CD4-positive, alpha-beta T cell treated with Interleukin-15 for 1 hour (primary cell): ENCODE measurements at regions not wholly inside any gene's neighbourhood (a gene's known extent, or its start where the extent isn't known, plus 50 kb on each side); places are given as distances from the start of the nearest gene placed in this dataset.

Source experiments
- DNase-seq: peaks from one replicate; pipeline ENCODE4 v3.0.0-alpha.2; 2020

DNA sequence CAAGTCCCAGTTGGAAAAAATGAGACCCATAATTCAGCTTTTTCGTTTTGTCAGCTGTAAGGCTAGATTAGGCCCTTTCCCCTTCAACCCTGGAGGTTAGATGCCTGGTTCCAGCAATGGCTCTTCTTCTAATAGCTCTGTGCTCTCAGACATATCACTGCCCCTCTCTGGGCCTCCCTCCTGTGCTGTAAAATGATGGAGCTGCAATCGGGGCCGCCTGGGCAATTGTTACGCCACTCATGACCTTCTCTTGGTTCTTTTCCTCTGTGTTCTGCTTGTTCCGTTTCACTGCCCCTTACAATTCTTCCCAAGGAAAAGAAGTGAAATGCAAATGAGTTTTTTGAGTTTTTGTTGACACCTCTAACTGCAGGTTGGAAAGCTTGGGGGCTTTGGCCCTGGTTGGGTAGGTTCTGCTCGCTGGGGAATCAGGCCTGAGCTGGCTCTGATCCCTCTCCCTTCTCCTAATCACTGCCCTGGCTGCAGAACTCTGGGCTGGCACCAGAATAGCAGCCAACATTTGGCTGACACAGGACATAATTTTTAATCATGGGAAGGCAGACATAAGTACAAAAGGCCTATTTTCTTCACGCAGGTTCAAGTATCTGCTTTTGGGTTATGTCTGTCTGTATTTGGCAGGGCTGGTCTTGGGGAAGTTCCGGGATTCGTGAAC, 110.9 kb downstream of the FOXD1 start:
- no peak for DNase-seq

DNA sequence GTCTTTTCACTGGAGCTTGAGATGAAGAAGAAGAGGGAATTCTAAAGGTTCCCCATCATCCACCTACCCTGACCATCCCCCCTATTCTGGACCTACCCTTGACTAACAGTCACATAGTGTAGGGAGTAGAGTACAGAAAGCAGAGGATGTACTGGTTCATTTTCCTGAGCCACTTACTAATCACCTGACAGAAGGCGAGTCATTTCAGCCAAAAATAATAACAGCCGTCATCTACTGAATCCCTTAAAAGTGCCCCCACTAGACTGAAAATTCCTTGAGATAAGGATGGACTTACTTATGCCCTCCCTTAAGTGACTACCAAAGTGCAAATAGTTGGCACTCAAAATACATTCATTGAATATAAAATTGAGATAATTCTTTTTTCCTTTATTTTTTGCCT, 112.2 kb downstream of the FOXD1 start:
- DNase-seq, result no peak

DNA sequence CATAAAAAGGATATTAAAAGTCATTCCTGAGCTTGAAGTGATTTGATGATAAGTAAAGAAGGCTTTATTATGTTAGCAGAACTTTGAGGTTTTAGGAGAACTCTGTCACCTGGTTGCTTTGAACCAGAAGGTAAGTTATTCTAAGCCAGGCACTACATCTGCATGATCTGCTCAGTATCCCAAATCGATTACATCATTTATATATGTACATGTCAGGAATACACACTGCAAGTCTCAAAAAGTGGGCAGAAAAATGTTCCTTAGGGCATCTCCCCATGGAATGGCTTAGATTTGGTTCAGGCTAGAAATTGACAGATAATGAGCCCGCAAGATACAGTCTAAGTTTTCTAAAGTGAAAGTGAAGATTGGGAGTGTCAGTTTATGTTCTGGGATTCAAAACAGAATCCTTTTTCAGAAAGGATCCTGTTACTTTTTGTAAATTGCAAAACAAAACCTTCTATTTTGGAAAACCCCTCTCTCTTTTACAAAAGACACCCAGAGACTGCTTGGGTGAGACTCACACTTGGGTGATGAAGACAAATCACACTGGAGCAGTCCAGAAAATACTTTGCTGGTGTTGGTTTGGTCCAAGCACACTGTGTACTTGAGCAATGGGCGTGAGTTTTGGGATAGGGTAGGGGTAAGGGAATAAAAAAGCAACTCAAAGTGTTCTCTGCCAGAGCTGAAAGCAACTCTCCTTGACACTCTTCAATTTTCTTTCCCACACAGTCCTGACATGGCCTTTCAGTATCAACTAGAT, 114.5 kb downstream of the FOXD1 start:
- no peak for DNase-seq

DNA sequence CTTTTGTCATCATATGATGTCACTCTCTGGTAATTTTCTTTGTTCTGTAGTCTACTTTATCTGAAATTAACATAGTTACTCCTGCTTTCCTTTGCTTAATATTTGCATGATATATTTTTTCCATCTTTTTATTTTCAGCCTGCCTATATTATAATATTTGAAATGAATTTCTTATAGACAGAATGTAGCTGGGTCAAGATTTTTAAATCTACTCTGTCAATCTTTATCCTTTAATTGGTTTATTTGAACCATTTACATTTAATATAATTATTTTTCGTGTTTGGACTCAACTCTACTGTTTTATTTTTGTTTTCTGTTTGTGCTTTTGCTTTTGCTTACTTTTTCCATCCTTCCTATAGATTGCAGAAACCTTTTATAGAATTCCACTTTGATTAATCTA, 118.0 kb downstream of the FOXD1 start:
- DNase-seq, result no peak

DNA sequence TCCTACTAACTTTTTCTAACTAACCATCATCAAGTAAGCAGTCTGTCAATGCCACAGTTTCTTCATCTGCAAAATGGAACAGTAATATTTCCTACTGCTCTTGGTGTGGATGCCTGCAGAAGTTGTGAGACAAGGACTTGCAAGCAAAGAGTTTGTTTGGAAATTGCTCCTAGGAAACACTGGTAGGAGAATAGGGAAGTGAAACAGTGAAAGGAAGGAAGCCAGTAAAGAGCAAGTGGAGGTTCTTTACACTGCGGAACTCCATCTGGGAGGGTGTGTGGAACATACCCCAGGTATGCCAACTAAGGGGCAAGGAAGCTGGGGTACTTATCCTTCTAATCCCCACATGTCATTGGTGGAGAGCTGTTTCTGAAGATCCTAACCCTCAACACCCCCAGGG, 119.9 kb downstream of the FOXD1 start:
- DNase-seq, result no peak

DNA sequence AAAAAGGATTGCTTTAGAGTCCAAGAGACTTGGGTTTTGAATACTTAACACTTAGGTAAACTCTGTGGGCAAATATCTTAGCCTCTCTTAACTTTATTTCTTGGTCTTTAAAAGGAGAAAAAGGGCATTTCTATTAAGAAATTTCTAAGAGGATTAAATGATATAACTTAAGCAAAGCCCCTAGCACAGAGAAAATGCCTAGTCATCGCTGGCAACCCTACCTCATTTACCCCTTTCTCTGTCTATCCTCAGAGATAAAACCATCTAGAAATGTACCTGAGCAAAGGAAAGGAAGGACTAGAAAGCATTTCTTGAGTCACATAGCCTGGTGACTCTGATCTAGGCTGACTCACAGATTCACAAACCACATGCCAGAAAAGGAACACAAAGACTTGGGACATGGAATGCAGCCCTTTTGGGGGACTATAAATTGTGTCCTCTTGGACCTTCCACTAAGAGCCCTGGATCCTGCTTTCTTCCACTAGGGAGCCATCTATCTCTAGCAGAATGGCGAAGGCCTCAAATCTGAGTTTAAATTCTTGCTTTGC, 120.6 kb downstream of the FOXD1 start:
- no peak for DNase-seq

DNA sequence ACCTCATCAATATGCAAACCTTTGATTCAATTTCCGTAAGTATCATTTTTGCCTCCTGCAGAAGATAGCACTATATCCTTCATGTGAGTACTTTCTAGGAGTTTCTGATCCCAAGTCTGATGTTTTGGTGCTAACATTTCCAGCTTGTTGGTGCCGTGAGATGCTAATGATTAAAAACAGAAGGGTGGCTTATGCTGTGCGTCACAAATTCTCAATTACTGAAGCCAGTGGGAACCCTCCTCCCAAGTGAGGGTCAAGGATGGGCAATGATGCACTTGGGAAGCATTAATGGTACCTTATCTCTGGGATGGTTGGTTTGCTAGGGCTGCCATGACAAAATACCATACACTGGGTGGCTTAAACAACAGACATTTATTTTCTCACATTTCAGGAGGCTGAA, 123.0 kb downstream of the FOXD1 start:
- no peak for DNase-seq

DNA sequence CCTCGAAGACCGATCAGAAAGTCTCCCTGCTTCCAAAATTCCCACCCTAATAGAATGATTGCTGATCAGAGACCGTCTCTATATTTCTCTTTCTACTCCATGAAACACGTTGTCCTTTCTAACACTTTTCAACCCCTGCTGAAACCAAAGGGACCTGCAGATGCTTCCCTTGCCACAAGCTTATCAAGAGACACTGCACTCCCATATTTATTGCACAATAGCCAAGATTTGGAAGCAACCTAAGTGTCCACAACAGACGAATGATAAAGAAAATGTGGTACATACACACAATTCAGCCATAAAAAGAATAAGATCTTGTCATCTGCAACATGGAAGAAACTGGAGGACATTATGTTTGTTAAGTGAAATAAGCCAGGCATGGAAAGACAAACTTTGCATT, 125.1 kb downstream of the FOXD1 start:
- no peak for DNase-seq

DNA sequence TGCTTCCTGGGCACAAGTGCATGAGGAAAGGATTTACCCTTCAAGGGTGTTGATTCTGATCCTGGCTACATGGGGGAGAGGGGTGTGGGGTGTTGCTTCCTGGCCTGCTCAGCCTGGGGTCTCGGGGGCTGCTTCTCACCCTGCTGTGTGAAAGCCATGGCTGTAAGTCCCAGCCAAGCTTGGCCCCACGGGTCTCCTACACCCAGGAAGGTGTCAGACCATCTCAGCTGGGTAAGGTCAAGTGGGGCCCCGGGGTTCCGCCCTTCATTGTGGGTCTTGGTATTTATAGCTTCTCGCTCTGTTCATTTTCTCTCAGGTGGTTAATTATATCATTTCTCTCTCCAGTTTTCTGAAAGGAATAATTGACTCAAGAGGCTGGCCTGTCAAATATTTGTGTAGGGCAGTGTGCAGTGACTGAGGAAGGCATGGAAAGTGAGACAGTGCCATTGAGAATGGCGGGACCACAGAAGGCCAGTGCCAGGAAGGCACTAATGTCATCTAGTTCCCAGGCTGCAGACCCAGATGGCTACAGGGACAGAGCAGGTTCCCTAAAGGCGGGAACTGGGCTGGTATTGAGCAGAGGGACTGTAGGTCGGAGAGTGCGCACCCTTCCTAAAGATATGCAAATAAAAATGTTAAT, 126.0 kb downstream of the FOXD1 start:
- DNase-seq, result no peak

DNA sequence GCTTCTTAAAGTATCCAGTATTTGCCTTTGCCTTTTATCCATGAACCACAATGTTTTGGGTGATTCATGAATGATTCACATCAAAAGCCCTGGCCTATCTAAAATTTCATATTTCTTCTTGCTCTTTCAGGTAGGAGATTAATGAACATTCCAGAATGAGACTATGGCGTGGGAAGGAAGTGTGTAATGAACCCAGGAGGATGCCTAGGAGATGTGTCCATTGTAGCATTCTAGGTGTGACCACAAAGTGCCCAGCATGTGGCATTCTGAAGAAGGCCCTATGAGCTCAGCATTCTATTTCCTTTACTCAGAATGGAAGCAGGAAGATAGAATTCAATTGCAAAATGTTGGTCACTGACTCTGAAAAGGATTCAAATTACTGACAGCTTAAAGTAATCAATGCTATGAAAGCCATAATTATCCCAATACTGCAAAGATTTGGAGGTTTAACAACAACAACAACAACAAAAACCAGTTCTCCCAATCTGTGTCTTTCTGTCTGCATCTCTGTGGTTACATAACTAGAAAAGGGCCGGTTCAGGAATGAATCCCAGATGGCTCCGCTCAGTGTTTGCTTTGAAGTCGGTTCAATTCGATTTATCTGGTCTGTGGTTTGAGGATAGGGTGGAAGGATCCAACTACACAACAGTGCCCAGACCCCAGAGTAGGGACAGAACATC, 126.7 kb downstream of the FOXD1 start:
- DNase-seq, result no peak

DNA sequence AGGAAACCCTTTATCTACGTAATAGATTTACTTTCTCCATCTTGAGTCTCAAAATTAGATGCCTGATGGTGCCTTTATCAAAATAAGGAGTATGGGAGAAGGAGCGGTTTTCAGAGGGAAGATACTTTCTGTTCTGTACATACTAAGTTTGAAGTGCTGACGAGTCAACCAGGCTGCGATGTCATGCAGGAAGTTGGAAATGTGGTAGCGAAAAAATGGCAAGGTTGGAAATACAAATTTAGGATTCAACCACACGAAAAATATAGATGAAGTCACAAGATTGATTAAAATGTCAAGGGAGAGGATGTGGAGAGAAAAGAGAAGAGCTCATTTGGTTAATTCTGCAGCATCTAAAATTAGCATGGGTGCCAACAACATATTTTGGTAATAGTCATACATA, 129.5 kb downstream of the FOXD1 start:
- no peak for DNase-seq

DNA sequence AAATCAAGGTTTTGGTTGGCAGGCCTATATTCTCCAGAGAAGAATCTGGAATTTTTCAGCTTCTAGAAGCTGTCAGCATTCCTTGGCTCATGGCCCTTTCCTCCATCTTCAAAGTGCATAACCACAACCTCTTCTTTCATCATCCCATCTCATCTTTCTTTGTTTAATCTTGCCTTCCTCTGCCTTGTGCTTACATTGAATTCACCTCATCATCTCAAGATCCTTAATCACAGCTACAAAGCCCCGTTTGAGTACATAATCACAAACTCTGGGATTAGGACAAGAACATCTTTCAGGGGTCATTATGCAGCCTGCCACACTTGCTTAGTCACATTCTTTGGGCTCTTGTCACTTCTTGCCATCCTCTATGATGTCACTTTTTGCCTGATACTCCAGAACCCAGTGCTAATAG, 130.3 kb downstream of the FOXD1 start:
- DNase-seq, result no peak

DNA sequence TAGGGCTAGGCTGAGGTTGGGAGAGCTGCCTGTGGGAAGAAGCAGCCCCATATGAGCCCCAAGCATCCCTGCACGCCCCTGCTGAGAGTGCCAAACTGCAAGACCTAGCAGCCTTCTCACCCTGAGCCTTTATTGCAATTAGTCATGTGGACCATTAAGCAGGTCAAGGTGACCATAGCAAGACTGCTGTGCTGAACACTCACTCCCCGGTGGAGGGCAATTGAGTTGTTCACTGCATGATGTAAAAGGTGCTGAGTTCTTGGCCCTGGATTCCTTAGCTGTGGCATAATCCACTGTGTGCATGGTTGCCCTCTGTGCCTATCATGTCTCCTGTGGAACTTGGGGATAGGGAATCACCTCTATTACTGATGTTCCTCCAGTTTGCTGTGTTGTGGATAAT, 131.1 kb downstream of the FOXD1 start:
- DNase-seq, result no peak

DNA sequence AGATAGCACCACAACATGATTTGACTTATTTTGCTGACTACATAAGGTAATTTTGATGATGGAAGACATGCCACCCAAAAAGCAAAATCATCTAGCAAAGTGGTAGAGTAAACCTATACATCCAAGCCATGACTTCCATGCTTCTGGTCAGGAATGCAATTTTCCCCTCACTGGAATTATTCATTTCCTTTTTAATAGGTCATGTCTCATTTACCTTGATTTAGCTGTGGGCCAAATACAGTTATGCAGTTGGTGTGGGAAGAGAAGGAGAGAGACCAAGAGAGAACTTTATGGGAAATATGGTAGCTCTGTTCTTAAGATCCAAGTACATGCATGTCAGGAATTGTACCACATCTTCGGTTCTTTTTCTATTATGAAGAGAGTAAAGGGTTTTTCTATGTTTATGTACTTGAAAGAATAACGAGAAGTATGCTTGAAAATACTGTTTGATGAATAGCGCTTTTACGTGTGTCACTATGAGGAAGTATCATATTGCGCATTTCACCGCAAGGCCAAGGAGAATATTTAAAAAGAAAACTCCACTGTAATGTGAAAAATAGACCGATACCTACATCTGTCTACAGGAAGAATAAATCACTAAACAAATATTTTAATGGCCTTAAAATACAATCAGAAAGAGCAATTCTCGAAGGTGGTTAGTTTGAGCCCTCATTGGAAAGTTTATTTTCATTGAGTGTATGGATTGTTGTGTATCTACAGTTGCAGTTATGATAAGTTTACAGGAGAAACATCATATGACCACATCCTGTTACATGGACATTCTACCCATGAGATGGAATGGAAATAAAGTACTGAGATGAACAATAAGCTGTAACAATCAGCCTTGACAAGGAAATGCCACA, 134.0 kb downstream of the FOXD1 start:
- no peak for DNase-seq

DNA sequence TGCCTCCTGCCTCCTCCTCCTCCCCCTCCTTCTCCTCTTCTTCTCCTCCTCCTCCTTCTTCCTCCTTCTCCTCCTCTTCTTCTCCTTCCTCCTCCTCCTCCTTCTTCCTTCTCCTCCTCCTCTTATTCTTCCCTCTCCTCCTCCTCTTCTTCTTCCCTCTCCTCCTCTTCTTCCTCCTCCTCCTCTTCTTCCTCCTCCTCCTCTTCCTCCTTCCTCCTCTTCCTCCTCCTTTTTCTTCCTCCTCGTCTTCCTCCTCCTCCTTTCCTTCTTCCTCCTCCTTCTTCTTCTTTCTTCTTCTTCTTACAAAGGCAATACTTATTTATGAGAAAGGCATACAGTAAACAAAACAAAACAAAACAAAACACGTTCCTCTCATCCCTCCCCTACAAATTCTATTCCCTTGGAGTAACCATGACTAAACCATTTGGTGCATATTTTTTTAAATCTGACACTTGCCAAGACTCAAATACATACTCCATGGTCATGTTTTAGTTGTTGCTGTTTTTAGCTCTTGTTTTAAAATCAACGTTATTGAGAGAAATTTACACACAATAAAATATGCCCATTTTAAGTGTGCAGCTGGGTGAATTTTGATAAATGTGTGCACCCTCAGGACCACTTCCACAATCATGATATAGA, 135.6 kb downstream of the FOXD1 start:
- no peak for DNase-seq

DNA sequence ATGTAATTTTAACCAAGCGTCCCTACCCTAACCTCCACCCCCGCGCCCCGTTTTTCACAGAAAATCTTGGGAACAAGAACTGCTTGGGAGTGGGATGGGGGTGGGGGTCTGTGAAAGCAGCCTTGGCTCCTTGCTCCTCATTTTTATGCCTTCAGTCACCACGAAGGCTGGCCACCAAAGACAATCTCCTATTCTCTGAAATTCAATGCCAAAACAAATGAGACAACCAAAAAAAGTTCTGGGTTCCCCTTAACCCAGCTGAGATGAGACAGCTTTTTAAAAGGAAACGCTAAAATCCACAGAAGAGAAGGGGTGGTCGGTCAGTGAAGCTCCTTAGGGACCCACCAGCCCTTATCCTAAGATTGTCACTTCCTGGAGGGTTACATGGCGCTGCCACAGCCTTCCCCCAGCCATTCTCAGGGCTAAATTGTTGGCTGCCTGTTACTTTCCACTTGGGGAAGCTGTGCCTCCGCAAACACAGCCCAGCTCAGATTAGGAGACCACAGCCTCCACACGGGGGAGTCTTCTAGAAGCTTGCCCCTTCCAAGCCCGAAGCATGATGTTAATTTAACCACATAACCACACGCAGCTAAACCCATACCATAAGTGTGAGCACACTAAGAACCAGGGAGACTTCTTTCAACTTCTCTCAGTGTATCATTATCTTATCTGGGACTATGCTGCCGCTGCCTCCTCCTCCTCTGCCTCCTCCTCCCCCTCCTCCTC, 136.3 kb downstream of the FOXD1 start:
- no peak for DNase-seq

DNA sequence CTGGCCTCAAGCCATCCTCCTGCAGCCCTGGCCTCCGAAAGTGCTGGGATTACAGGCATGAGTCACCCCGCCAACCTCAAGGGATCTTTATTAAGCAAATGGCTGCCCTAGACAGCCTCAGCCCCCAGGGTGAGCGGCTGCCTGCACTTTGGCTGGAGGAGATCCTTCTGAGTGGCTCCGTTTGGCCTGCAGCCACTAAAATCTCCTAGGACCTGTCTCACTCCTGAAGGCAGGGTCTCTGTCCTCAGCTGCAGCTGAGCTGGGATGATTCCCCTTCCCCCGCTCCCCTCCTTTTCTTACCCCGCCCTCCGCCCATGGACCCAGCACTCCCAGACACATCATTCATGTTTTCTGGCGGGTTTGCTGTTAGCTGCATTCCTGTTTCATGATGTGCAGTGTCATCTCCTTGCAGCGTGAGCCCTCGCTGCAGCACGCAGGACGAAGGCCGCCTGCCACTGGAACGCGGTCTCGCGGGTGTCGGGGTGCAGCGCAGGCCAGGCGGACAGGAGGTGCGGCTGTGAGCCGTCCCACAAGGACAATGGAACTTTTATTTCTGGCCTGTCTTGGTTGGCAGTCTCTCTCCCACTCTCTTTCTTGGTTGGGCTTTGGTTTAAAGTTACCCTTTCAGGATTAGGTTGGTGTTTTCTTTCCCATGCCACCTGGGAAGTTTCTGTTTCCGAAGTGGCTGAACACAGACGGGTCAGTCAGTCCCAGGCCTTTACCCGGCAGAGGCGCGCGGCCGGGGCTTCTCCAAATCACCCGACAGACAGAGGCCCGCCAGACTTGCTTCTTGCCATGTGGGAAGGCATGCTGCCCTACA, 137.1 kb downstream of the FOXD1 start:
- no peak for DNase-seq

DNA sequence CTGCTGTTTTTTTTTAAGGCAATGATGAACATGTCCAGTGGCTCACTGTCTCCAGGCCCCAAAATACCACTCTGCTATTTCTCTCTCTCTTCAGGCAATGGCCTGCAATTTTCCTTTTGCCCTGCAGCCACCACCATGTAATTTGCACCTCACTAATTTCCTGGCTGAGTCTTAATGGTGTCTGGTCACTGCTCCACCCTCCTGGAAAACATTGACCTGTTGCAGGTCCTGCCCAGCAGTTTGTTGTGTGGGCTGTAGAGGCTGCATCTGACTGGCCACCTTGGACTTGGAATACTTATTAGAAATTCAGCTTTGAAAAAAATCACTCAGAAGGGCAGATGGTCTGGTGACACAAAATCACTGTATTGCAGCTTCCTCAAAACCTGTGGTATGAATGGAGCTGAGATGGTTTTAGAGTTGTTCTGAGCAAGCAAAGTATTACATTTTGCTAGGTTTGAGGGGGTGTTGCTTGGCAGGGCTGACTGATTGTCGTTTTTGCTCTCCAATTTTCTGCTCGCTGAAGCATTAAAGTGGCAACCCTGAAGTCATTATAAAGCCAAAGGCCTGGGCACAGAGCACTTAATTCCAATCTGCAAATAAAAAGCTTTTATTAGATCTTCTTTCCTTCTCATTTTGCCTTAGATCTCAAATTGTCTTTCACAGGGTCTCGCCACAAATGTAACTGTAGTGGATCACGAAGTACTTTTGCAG, 134.8 kb downstream of the TMEM174 start:
- DNase-seq, result no peak

DNA sequence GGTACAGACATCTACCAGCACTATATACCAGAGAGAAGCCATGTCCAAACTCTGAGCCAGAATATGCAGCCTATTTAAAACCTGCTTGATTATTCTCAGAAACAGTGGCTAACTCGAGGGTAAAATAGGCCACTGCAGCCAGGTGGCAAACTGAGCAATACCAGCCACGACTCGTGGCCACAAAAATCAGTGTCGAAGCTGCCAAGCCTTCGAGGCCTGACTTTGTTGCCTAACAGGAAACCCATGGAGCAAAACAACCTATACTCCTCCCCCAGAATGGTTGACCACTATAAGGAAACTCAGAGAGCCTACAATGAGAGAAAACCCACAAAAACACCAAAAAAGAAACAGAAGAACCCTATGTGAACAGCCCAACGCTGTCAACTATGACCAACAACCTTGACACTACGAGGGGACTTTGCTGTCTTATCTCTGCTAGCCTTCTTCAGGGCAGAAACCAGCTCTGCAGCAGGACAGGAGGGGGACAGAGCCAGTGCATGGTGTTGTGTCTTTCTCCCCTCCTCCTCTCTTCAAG, 133.8 kb downstream of the TMEM174 start:
- no peak for DNase-seq
